H1 (cell line): ENCODE measurements at regions not wholly inside any gene's neighbourhood (a gene's known extent, or its start where the extent isn't known, plus 50 kb on each side); places are given as distances from the start of the nearest gene placed in this dataset.

Experiments used
- CTCF ChIA-PET: fragments of 300-600 bp; sonication (Branson Sonifier 250); formaldehyde crosslinking; loops from one replicate; lab custom pipeline; 2021; ENCODE audit not compliant: partially characterized antibody; lab: Charles Lee
- POLR2A ChIA-PET: fragments of 300-600 bp; sonication (Branson Sonifier 250); formaldehyde crosslinking; loops from one replicate; lab custom pipeline; 2021; ENCODE audit warnings: inconsistent platforms; ENCODE audit not compliant: partially characterized antibody; lab: Charles Lee
- DNase-seq, 2 experiments: peaks; one replicate each; pipeline versions ENCODE4 v3.0.0 to v3.0.0-alpha.2; 2010 to 2022; ENCODE audit warnings: low spot score in 2 of 2, low read depth in 1 of 2, mixed read lengths in 1 of 2
- FAIRE-seq: peaks from 2 replicates; lab custom pipeline; 2011; peaks lifted over from hg19 to GRCh38; lab: Jason Lieb, UNC
- H2AFZ ChIP-seq: 2 replicates; pipeline ENCODE4 v1.8.1; 2012; ENCODE audit warnings: low read length, inconsistent platforms
- H2AK5ac ChIP-seq: 2 replicates; pipeline ENCODE4 v1.6.1; 2013; ENCODE audit warnings: low read depth, low read length
- H2BK120ac ChIP-seq: replicated peaks from 2 replicates; pipeline ENCODE3; 2013; ENCODE audit warnings: low read depth, low read length, inconsistent platforms
- H2BK12ac ChIP-seq: 2 replicates; pipeline ENCODE4 v1.6.1; 2013; ENCODE audit warnings: low read depth, low read length
- H2BK15ac ChIP-seq: 2 replicates; pipeline ENCODE4 v1.6.1; 2013; ENCODE audit warnings: low read length
- H2BK20ac ChIP-seq: 2 replicates; pipeline ENCODE4 v1.6.1; 2013; ENCODE audit warnings: low read length
- H2BK5ac ChIP-seq: 2 replicates; pipeline ENCODE4 v1.6.1; 2013; ENCODE audit warnings: low read depth, low read length
- H3K14ac ChIP-seq: 2 replicates; pipeline ENCODE4 v1.6.1; 2013; ENCODE audit warnings: inconsistent platforms; ENCODE audit not compliant: insufficient read length
- H3K18ac ChIP-seq: 2 replicates; pipeline ENCODE4 v1.6.1; 2013; ENCODE audit warnings: low read length; ENCODE audit errors: extremely low read depth
- H3K23ac ChIP-seq: 2 replicates; pipeline ENCODE4 v1.6.1; 2013; ENCODE audit warnings: inconsistent platforms; ENCODE audit not compliant: insufficient read length
- H3K23me2 ChIP-seq: 2 replicates; pipeline ENCODE4 v1.6.1; 2013; ENCODE audit warnings: low read depth, low read length
- H3K27ac ChIP-seq: 2 replicates; pipeline ENCODE4 v1.6.1; 2011; ENCODE audit warnings: low read depth, low read length, inconsistent platforms
- H3K27me3 ChIP-seq, 4 experiments: replicated peaks in 1 of 4; 1 replicate in 1 of 4; 2 replicates in 3 of 4; pipeline versions ENCODE4 v1.6.1 to v1.8.1; 2011 to 2013; ENCODE audit warnings: low read length in 3 of 4, mild to moderate bottlenecking in 3 of 4, inconsistent platforms in 2 of 4, mixed read lengths in 2 of 4, moderate library complexity in 1 of 4; ENCODE audit not compliant: control insufficient read depth in 3 of 4, insufficient read depth in 3 of 4; ENCODE audit errors: extremely low read depth in 1 of 4
- H3K36me3 ChIP-seq, 4 experiments: 2 replicates each; pipeline versions ENCODE4 v1.6.1 to v1.8.1; 2011 to 2013; ENCODE audit warnings: mild to moderate bottlenecking in 4 of 4, low read length in 3 of 4, moderate library complexity in 2 of 4, control low read depth in 1 of 4, inconsistent platforms in 1 of 4; ENCODE audit not compliant: insufficient read depth in 4 of 4, control insufficient read depth in 2 of 4
- H3K4ac ChIP-seq: replicated peaks from 2 replicates; pipeline ENCODE3; 2013; ENCODE audit warnings: low read length, low read depth, mixed read lengths, inconsistent platforms; ENCODE audit not compliant: insufficient read length
- H3K4me1 ChIP-seq, 4 experiments: replicated peaks in 1 of 4; 1 replicate in 1 of 4; 2 replicates in 3 of 4; pipeline versions ENCODE4 v1.6.1 to v1.8.1; 2011 to 2013; ENCODE audit warnings: low read length in 3 of 4, inconsistent platforms in 2 of 4, mixed read lengths in 1 of 4; ENCODE audit not compliant: insufficient read depth in 4 of 4, control insufficient read depth in 3 of 4
- H3K4me2 ChIP-seq, 2 experiments: 2 replicates each; pipeline versions ENCODE4 v1.6.1 to v1.8.1; 2011 to 2013; ENCODE audit warnings: low read depth in 2 of 2, low read length in 2 of 2, control low read depth in 1 of 2, inconsistent platforms in 1 of 2, mild to moderate bottlenecking in 1 of 2; ENCODE audit not compliant: insufficient read depth in 1 of 2
- H3K4me3 ChIP-seq, 4 experiments: fragments of 200-600, 300-600 bp in 1 of 4; sonication (generic), shearing (Covaris generic), sonication (Bioruptor Twin) in 1 of 4; 2 replicates each; pipeline versions ENCODE4 v1.5.1 to v1.8.1; 2011 to 2016; ENCODE audit warnings: low read length in 4 of 4, low read depth in 3 of 4, control low read depth in 2 of 4, inconsistent platforms in 2 of 4, mild to moderate bottlenecking in 2 of 4, mixed read lengths in 1 of 4, moderate library complexity in 1 of 4; ENCODE audit not compliant: insufficient read depth in 2 of 4; ENCODE audit errors: extremely low read depth in 1 of 4
- H3K56ac ChIP-seq: replicated peaks from 2 replicates; pipeline ENCODE3; 2013; ENCODE audit warnings: low read depth, mild to moderate bottlenecking, mixed read lengths, low read length, inconsistent platforms; ENCODE audit not compliant: insufficient read length
- H3K79me1 ChIP-seq: 2 replicates; pipeline ENCODE4 v1.6.1; 2013; ENCODE audit warnings: low read depth, low read length, control low read depth
- H3K79me2 ChIP-seq, 2 experiments: 2 replicates each; pipeline versions ENCODE4 v1.6.1 to v1.8.1; 2012 to 2013; ENCODE audit warnings: low read length in 2 of 2, mild to moderate bottlenecking in 2 of 2, inconsistent platforms in 1 of 2; ENCODE audit not compliant: insufficient read depth in 2 of 2, control insufficient read depth in 1 of 2
- H3K9ac ChIP-seq, 4 experiments: replicated peaks in 1 of 4; 1 replicate in 1 of 4; 2 replicates in 3 of 4; pipeline versions ENCODE4 v1.6.1 to v1.8.1; 2011 to 2013; ENCODE audit warnings: low read depth in 3 of 4, low read length in 3 of 4, control low read depth in 2 of 4, mild to moderate bottlenecking in 2 of 4, moderate library complexity in 2 of 4, inconsistent platforms in 1 of 4; ENCODE audit errors: extremely low read depth in 1 of 4
- H3K9me3 ChIP-seq, 2 experiments: 2 replicates each; pipeline versions ENCODE4 v1.6.1 to v1.8.1; 2012 to 2013; ENCODE audit warnings: mild to moderate bottlenecking in 2 of 2, moderate library complexity in 2 of 2, control low read depth in 1 of 2, inconsistent platforms in 1 of 2, low read depth in 1 of 2, low read length in 1 of 2, mixed read lengths in 1 of 2; ENCODE audit not compliant: insufficient read depth in 2 of 2
- H4K20me1 ChIP-seq, 2 experiments: replicated peaks in 1 of 2; 2 replicates each; pipeline versions ENCODE3 to v1.8.1; 2011 to 2013; ENCODE audit warnings: inconsistent platforms in 2 of 2, low read length in 2 of 2, mild to moderate bottlenecking in 1 of 2; ENCODE audit not compliant: insufficient read depth in 2 of 2, control insufficient read depth in 1 of 2
- H4K5ac ChIP-seq: 2 replicates; pipeline ENCODE4 v1.6.1; 2013; ENCODE audit warnings: low read length, low read depth, mixed read lengths, inconsistent platforms; ENCODE audit not compliant: insufficient read length
- H4K8ac ChIP-seq: 2 replicates; pipeline ENCODE4 v1.8.0; 2013; ENCODE audit warnings: mild to moderate bottlenecking, moderate library complexity, low read length, inconsistent platforms; ENCODE audit not compliant: insufficient read depth; ENCODE audit errors: extremely low read depth
- H4K91ac ChIP-seq: replicated peaks from 2 replicates; pipeline ENCODE3; 2013; ENCODE audit warnings: low read length, mixed read lengths, inconsistent platforms; ENCODE audit not compliant: insufficient read length
- CTCF ChIP-seq, 3 experiments: IDR thresholded peaks; 1 replicate in 2 of 3; 2 replicates in 1 of 3; pipeline versions ENCODE4 v1.5.1 to v1.6.1; 2011; ENCODE audit warnings: low read length in 3 of 3, mild to moderate bottlenecking in 3 of 3, inconsistent platforms in 2 of 3, low read depth in 1 of 3, moderate library complexity in 1 of 3; ENCODE audit not compliant: insufficient read depth in 1 of 3; ENCODE audit errors: control extremely low read depth in 1 of 3
- POU5F1 ChIP-seq: IDR thresholded peaks from 2 replicates; pipeline ENCODE4 v1.6.1; 2011; ENCODE audit warnings: low read depth, mild to moderate bottlenecking, low read length, moderate library complexity
- USF2 ChIP-seq: IDR thresholded peaks from 2 replicates; pipeline ENCODE4 v1.6.1; 2011; ENCODE audit warnings: low read length, improper control_type of control experiment
- WGBS, 2 experiments: shearing (Covaris generic) in 1 of 2; methylation state at CpG; one replicate each; pipeline versions ENCODE4 v1.1.6 to v1.1.7; 2013 to 2015; ENCODE audit warnings: low lambda C conversion rate in 2 of 2, mixed read lengths in 2 of 2, inconsistent platforms in 1 of 2, low coverage in 1 of 2, missing lambda C conversion rate in 1 of 2; ENCODE audit not compliant: insufficient replicate concordance in 2 of 2, insufficient coverage in 1 of 2, insufficient read length in 1 of 2; ENCODE audit errors: extremely low coverage in 1 of 2, missing lambda C conversion rate in 1 of 2; 5-methylcytosine and 5-hydroxymethylcytosine counted together

GRCh38 chr10:129140921-129141885 lies 325.8 kb upstream of the MGMT start:
- Histone ChIP-seq H3K79me1 (no peaks in the 10 kb centered on the region), H3K14ac (no peak overlapping the region), H3K36me3 (no peaks in the 10 kb centered on the region), H3K9ac (no peak overlapping the region), H4K8ac (no peak overlapping the region), H3K27ac (no peak overlapping the region), H3K4me3 (no peak overlapping the region), H3K23ac (no peak overlapping the region), H3K4ac (no peak overlapping the region), H2BK120ac (no peak overlapping the region), H2BK20ac (no peak overlapping the region), H3K79me2 (no peaks in the 10 kb centered on the region), H3K56ac (no peak overlapping the region), H4K5ac (no peak overlapping the region), H3K23me2 (no peaks in the 10 kb centered on the region), H2AK5ac (no peak overlapping the region), H3K27me3 (no peaks in the 10 kb centered on the region), H4K20me1 (no peaks in the 10 kb centered on the region), H3K9me3 (no peaks in the 10 kb centered on the region), H2AFZ (no peak overlapping the region), H2BK12ac (no peak overlapping the region), H3K4me1 (peaks cover 0 to 3% (median 2%) of the 10 kb centered on the region in 4 experiments; a peak in 4 of 7 replicates), H3K18ac (no peak overlapping the region), H2BK5ac (no peak overlapping the region), H4K91ac (no peak overlapping the region), H3K4me2 (no peak overlapping the region), H2BK15ac (no peak overlapping the region)
- ChIA-PET POLR2A (no interaction called here), CTCF (no interaction called here)
- no peak for DNase-seq
- WGBS, 2 experiments: 94% methylated on average over 18 of the region's 18 CpGs; no CpG with 5 or more reads in 1 of the 2 experiments
- no peak for FAIRE-seq
- TF ChIP-seq POU5F1: no peak
- no peak for TF ChIP-seq USF2
- TF ChIP-seq CTCF (IDR thresholded peaks at IDR 0.05; ENCODE audit: control extremely low read depth in 1 of 3, insufficient read depth in 1 of 3, low read depth in 1 of 3, low read length in 3 of 3): no peak
